Keratinocyte (primary cell): ENCODE measurements at regions not wholly inside any gene's neighbourhood (a gene's known extent, or its start where the extent isn't known, plus 50 kb on each side); places are given as distances from the start of the nearest gene placed in this dataset.

Experiments used
- DNase-seq: peaks from one replicate; pipeline ENCODE4 v3.0.0-alpha.2; 2011; ENCODE audit warnings: low read depth, missing footprints, low spot score
- FAIRE-seq: peaks from 2 replicates; lab custom pipeline; 2011; peaks lifted over from hg19 to GRCh38; lab: Jason Lieb, UNC
- H2AFZ ChIP-seq: 2 replicates; pipeline ENCODE4 v1.6.0; 2012; ENCODE audit warnings: low read length, control low read depth, inconsistent platforms; ENCODE audit not compliant: control insufficient read depth
- H3K27ac ChIP-seq: 2 replicates; pipeline ENCODE4 v1.5.1; 2011; ENCODE audit warnings: low read length; ENCODE audit not compliant: control insufficient read depth, insufficient read depth
- H3K27me3 ChIP-seq: 3 replicates; pipeline ENCODE4 v1.6.0; 2011; ENCODE audit warnings: low read length; ENCODE audit not compliant: control insufficient read depth, insufficient read depth; ENCODE audit errors: extremely low read depth
- H3K36me3 ChIP-seq, 2 experiments: 2 replicates in 1 of 2; 3 replicates in 1 of 2; pipeline ENCODE4 v1.5.1; 2011; ENCODE audit warnings: low read length in 2 of 2, mild to moderate bottlenecking in 1 of 2; ENCODE audit not compliant: control insufficient read depth in 2 of 2, insufficient read depth in 2 of 2; ENCODE audit errors: extremely low read depth in 1 of 2
- H3K4me1 ChIP-seq: 3 replicates; pipeline ENCODE4 v1.5.1; 2011; ENCODE audit warnings: low read length; ENCODE audit not compliant: control insufficient read depth, insufficient read depth; ENCODE audit errors: extremely low read depth
- H3K4me2 ChIP-seq: 3 replicates; pipeline ENCODE4 v1.6.0; 2011; ENCODE audit warnings: low read depth, low read length; ENCODE audit not compliant: control insufficient read depth, insufficient read depth; ENCODE audit errors: extremely low read depth
- H3K4me3 ChIP-seq, 3 experiments: fragments of 200-600 bp in 1 of 3; sonication (generic) in 1 of 3; 2 replicates in 2 of 3; 3 replicates in 1 of 3; pipeline ENCODE4 v1.5.1; 2011 to 2016; ENCODE audit warnings: low read length in 3 of 3, mild to moderate bottlenecking in 3 of 3, control low read depth in 2 of 3, inconsistent platforms in 1 of 3, low read depth in 1 of 3, mixed read lengths in 1 of 3, mixed run types in 1 of 3, moderate library complexity in 1 of 3; ENCODE audit not compliant: control insufficient read depth in 2 of 3, insufficient read depth in 2 of 3; ENCODE audit errors: extremely low read depth in 1 of 3
- H3K79me2 ChIP-seq: 2 replicates; pipeline ENCODE4 v1.6.0; 2012; ENCODE audit warnings: low read length; ENCODE audit not compliant: control insufficient read depth, insufficient read depth
- H3K9ac ChIP-seq: 3 replicates; pipeline ENCODE4 v1.6.0; 2011; ENCODE audit warnings: low read length; ENCODE audit not compliant: control insufficient read depth, insufficient read depth; ENCODE audit errors: extremely low read depth
- H3K9me1 ChIP-seq: 3 replicates; pipeline ENCODE4 v1.6.0; 2011; ENCODE audit warnings: low read length; ENCODE audit not compliant: control insufficient read depth, insufficient read depth; ENCODE audit errors: extremely low read depth
- H3K9me3 ChIP-seq: 2 replicates; pipeline ENCODE4 v1.5.1; 2012; ENCODE audit warnings: low read depth, low read length; ENCODE audit not compliant: control insufficient read depth
- H4K20me1 ChIP-seq: 3 replicates; pipeline ENCODE4 v1.6.0; 2011; ENCODE audit warnings: low read length; ENCODE audit not compliant: control insufficient read depth, insufficient read depth; ENCODE audit errors: extremely low read depth
- EZH2 ChIP-seq: IDR thresholded peaks from one replicate; pipeline ENCODE4 v1.6.1; 2012; ENCODE audit warnings: inconsistent platforms, mild to moderate bottlenecking, low read length, moderate library complexity
- dilution Hi-C: fragments of 300-500 bp; cut with MboI; formaldehyde crosslinking; loops from one replicate; pipeline ENCODE4 v1.7.0; 2020; ENCODE audit warnings: low sequenced_read_pairs; ENCODE audit not compliant: extremely low pct_ligation_motif_present
- TF ChIP-seq, protein P1 (sequence below), 3 experiments: IDR thresholded peaks in 1 of 3; conservative IDR thresholded peaks in 1 of 3; optimal IDR thresholded peaks in 1 of 3; 2 replicates in 2 of 3; 3 replicates in 1 of 3; pipeline versions ENCODE3 to v1.5.1; 2011; ENCODE audit warnings: low read length in 3 of 3, mild to moderate bottlenecking in 3 of 3, moderate library complexity in 2 of 3, control low read depth in 1 of 3, inconsistent platforms in 1 of 3; ENCODE audit not compliant: insufficient read depth in 2 of 3; ENCODE audit errors: extremely low read depth in 1 of 3

GRCh38 chr4:19999775-20000414 lies 251.8 kb upstream of the SLIT2 start:
- Histone ChIP-seq H3K4me3 (no peak overlapping the region), H3K4me2 (no peak overlapping the region), H3K9me1 (no peaks in the 10 kb centered on the region), H3K79me2 (no peaks in the 10 kb centered on the region), H3K9me3 (no peaks in the 10 kb centered on the region), H4K20me1 (no peaks in the 10 kb centered on the region), H3K27me3 (no peaks in the 10 kb centered on the region), H3K27ac (no peak overlapping the region), H3K9ac (no peak overlapping the region), H2AFZ (no peak overlapping the region), H3K36me3 (no peaks in the 10 kb centered on the region), H3K4me1 (no peaks in the 10 kb centered on the region)
- FAIRE-seq, result no peak
- dilution Hi-C loops, result no loop called here
- DNase-seq, result no peak
- TF ChIP-seq, protein P1, sequence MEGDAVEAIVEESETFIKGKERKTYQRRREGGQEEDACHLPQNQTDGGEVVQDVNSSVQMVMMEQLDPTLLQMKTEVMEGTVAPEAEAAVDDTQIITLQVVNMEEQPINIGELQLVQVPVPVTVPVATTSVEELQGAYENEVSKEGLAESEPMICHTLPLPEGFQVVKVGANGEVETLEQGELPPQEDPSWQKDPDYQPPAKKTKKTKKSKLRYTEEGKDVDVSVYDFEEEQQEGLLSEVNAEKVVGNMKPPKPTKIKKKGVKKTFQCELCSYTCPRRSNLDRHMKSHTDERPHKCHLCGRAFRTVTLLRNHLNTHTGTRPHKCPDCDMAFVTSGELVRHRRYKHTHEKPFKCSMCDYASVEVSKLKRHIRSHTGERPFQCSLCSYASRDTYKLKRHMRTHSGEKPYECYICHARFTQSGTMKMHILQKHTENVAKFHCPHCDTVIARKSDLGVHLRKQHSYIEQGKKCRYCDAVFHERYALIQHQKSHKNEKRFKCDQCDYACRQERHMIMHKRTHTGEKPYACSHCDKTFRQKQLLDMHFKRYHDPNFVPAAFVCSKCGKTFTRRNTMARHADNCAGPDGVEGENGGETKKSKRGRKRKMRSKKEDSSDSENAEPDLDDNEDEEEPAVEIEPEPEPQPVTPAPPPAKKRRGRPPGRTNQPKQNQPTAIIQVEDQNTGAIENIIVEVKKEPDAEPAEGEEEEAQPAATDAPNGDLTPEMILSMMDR (optimal IDR thresholded peaks at IDR 0.05 in 1 of 3, IDR thresholded peaks at IDR 0.05 in 1 of 3, conservative IDR thresholded peaks at IDR 0.05 in 1 of 3; ENCODE audit: extremely low read depth in 1 of 3, insufficient read depth in 2 of 3, low read length in 3 of 3), result no peak
- no peak for TF ChIP-seq EZH2

DNA sequence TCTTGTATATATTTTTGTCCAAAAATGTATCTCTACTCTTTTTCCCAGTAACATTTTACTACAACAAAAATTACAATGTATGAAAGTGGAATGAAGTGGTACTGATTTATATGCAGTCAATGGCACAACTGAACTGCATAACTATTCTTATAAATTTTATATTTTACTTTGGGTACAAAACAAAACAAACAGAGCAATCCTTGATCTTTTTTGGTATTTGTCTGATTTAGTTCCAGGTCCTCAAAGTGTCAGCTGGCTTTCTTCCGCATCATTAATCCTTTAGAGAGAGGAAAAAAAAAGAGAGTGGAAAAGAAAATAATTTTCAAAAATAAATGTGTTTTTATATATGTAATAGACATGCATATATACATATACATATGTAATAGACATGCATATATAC lies 252.4 kb upstream of the SLIT2 start:
- Histone ChIP-seq H3K9ac (no peak overlapping the region), H3K27ac (no peak overlapping the region), H3K4me2 (no peak overlapping the region), H3K27me3 (no peaks in the 10 kb centered on the region), H3K4me1 (no peaks in the 10 kb centered on the region), H3K9me1 (no peaks in the 10 kb centered on the region), H3K36me3 (no peaks in the 10 kb centered on the region), H3K79me2 (no peaks in the 10 kb centered on the region), H4K20me1 (no peaks in the 10 kb centered on the region), H3K4me3 (no peak overlapping the region), H2AFZ (no peak overlapping the region), H3K9me3 (no peaks in the 10 kb centered on the region)
- FAIRE-seq (no peak), DNase-seq (no peak)
- dilution Hi-C loops, result no loop called here
- TF ChIP-seq, protein P1 (optimal IDR thresholded peaks at IDR 0.05 in 1 of 3, IDR thresholded peaks at IDR 0.05 in 1 of 3, conservative IDR thresholded peaks at IDR 0.05 in 1 of 3; ENCODE audit: extremely low read depth in 1 of 3, insufficient read depth in 2 of 3, low read length in 3 of 3), result no peak
- no peak for TF ChIP-seq EZH2
